ENCODE measurements at regions not wholly inside any gene's neighbourhood (a gene's known extent, or its start where the extent isn't known, plus 50 kb on each side); places are given as distances from the start of the nearest gene placed in this dataset.
"Not testable (repeated sequence)": the region's sequence is repeated elsewhere in the genome, so short reads cannot be mapped to it uniquely, and the experiment has no call there.

DNA sequence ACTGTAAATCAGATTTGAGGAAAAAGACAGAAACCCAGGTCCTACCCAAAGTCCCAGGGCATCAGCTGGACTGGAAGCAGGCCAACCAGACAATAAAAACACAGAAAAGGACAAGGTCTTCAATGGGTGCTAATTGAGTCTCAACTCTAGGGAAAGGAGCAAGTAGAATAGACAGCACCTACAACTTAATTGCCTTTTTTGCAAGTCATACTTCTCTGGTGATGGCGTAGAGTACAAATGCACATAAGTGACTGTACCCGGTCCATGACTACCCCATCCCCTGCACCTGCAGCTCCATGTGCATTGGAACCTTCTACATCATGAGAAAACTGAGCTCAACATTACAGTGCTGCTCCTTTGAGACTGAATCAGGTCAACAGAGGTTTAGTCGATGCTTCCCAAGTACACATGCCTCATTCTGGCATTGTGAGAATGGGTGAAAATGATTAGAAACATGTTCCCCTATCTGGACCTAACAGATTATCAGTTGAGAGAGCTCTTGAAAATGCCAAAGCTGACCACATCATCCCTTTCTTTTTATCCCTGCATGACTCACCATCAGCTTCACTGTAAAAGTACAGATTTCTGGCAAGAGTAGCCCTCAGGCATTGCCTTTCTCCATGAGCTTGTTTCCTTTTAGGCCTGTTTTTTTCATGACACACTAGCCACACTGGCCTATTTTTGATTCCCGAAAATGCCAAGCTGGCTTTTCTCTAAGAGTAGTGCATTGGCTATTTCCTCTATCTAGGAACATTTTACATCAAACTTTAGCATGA, 298.3 kb downstream of the HS3ST1 start:
- peak in 3 of 51 donors; percentile 2 to 3 (median 3) for DNase-seq

DNA sequence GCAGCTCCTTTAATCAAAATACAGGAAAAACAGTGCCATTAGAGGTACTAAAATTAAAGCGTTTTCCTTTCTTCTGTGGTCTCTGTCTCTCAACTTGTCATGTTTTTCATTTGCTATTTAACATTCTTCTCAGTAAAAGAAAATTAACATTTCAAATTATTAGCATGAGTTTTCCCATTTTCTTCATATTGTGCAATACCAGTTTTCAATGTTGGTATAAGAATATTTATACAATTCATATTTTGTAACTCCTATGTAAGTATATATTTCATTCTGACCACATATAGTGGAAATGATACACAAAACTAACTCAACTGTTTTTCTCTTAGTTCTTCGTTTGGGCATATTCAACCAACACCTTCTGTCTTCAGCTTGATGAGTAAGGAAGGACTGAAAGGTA, 308.3 kb downstream of the HS3ST1 start:
- no peak for DNase-seq

DNA sequence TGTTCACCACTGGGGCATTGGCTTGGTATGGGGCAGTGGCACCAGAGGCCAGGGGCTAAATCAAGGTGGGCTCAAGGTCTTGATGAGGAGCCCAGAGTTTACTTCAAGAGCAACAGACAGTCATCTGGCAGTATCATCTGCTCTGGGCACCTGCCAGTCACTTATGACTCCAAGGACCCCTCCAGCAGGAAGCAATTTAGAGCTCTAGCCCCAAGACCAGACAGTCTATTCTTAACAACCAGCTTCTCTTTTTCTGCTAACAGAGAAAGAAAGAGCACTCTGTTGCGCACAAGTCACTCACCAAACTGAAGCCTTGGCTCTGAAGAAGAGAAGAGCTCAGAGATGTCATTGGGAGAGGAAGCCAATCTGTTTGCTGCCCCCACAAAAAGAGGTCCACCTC, 309.2 kb downstream of the HS3ST1 start:
- no peak for DNase-seq

DNA sequence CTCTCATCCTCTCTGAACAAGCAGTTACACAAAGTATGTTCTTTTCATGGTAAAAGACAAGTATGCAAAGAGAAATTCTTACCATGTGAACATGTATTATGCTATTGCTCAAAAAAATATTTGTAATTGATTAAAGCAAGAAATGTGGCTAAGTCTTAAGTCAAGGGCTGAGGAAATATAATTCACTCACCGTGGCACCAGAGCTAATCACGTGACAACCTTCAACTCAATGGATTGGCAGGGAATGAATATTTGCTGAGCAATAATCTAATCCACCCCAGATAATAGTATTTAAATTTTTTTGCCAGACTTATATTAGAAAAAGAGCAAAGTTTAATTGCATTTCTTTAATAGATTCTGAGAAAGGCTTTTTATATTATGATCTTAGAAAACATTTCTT, 310.2 kb downstream of the HS3ST1 start:
- no peak for DNase-seq

DNA sequence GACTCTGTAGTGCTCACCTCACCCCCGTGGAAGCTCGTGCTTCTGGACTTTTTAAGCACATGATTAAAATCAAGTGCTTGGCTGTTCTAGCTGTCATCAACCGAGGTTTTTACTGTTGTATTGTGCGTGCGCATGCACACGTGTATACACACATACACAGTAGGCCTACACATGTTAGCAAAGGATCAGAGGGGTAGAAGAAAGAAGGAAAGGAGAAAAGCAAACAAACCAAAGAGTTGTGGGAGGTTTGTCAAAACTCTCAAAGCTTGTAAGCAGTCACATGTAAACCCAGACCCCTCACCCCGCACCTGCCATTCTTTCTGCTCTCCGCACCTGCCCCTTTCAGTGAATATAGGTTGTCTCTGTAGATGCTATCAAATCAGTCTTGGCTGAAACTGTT, 311.8 kb downstream of the HS3ST1 start:
- DNase-seq = no peak

DNA sequence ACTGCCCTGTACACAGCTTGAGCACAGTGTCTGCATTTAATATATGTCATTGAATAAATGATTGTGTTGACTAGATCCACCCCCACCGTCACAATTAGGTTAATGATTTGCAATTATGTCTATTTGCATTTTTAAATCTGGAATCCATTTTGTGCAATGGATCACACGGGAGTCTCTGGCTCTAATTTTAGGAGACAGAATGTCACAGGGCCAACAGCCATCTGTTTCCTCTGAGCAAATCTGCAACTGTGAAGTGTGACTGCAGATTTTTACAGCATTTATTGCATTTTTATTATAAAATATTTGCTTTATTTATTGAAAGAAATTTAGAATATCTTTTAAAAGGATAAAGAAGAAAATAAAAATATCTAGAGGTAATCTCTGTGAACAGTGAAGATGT, 316.8 kb downstream of the HS3ST1 start:
- DNase-seq = no peak

DNA sequence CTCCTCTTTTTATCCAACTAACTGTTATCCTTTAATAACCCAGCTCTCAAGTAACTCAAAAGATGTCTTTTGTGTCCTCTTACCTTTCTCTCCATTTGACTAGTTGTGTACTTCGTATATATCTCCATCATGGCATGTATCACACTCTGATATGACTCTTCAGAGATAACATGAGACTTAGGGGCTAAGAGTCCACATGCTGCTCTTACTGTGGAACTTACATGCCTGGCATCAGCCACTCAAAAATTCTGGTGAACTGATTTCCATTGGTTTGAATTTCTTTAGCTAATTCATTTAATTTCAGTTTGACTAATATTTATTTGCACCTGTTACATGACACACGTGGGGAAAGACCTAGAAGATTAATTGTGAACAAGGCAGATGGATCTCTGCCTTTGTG, 317.3 kb downstream of the HS3ST1 start:
- no peak for DNase-seq

DNA sequence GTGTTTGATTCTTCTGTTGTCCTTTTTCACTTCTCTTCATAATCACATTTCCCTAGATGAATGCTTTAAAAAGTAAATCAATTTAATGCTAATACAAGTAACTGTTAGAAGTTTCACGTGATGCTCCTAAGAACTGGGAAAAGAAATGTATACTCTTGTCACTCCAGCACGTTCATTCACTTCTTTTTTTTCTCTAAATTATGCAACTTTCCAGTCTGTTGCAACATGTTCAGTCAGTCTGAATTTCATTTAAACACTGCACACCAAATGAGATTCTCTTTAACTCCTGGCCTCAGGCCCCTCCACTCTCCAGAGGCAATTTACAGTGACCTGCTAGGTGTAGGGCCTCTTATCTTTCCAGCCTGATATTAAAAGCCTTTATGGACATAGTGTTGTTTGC, 321.9 kb downstream of the HS3ST1 start:
- no peak for DNase-seq

DNA sequence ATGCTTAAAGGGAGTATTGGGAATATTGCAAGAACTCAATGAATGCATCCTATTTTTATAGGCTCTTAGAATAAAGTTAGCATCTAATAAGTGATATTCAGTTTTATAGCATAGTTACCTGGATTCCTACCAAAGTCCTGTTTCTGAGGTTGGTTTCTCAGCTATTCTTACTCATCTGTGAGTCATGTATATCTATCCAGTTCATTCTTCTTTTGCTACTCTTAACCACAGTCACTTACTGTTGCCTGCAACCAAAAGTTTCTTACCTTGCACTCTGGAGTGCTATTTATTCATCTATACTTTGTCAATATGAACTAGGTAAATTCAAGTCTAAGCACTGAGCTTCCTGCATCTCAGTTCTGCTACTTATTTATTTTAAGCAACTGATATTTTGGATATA, 322.5 kb downstream of the HS3ST1 start:
- DNase-seq = no peak

DNA sequence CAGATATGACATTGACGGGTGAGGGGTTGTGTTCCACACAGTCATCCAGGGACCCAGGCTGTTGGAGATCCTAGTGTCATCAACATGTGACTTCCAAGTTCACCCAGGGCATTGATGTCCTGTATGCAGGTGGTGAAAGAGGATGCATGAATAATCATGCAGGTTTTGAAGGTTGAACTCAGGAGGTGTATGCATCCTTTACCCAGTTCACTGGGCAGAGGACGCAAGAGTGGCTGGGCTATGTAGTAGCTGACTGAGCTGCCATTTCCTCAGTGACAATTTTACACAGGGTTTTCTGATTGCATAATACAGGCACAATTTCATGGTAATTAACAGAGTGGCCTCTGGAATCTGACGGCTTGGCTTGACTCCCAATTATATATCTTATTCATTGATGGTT, 323.0 kb downstream of the HS3ST1 start:
- no peak for DNase-seq

DNA sequence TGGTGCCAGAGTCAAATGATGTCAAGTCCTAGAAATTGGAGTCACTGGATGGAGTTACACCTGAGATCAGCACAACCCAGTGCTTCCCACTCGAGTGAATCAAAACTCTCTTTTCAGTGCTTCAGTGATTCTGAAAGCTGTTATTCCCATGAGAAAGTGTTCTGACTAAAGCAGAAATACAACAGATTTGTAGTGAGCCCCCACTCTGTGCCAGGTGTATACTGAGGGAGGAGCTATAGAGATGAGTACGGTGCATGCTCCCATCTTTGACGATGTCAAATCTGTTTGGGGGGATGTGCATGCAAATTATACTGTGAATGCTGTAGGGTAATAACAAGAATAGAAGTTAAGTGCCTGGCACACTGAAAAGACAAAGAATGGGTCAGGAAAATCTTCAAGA, 330.2 kb downstream of the HS3ST1 start:
- no peak for DNase-seq

DNA sequence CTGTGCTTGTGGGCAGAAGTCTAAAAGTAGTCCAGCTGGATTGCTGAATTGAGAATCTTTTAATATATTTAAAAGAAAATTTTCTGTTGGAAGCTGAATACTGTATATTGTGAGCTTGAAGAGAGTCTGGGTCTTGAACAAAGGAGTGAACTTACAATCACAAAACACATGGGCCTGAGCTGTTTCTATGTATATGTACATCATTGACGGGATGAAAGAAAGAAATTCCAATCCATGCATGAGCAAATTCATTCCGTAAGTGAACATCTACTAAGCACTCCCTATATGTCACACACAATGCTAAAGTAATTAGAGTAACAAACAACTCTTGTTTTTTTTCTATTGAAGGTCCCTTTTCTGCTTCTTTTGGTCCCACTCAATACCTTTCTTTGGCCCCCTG, 331.0 kb downstream of the HS3ST1 start:
- DNase-seq = no peak

DNA sequence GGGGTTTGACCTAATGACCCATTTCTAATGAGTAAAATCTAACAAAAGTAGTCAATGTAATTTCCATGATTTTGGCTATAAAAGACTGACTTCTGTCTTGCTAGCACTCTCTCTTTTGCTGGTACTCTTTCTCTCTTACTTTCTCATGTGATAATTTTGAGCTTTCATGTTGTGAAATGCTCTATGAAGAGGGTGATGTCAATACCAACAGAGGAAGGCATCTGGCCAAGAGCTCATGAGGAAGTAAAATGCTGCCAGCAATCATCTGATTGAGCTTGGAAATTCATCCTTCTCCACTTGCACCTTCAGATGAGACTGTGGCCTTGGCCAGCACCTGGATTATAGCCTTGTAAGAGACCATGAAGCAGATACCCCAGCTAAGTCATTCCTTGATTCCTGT, 347.7 kb downstream of the HS3ST1 start:
- DNase-seq = no peak

DNA sequence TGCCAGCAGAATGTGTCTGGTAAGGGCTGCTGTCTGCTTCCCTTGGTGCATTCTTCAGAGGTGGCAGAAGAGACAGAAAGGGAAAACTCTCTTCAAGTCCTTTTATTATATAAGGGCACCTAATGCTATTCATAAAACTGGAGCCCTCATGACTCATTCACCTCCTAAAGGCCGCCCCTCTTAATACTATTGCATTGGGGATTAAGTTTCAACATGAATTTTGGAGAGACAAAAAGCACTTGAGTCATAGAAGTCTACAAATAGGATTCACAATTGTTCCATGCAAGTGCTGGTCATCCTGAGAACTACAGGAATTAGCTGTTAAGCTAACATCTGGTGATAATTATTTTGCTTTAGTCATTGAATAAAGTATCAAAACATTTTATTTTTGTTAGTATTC, 349.5 kb downstream of the HS3ST1 start:
- DNase-seq = no peak

DNA sequence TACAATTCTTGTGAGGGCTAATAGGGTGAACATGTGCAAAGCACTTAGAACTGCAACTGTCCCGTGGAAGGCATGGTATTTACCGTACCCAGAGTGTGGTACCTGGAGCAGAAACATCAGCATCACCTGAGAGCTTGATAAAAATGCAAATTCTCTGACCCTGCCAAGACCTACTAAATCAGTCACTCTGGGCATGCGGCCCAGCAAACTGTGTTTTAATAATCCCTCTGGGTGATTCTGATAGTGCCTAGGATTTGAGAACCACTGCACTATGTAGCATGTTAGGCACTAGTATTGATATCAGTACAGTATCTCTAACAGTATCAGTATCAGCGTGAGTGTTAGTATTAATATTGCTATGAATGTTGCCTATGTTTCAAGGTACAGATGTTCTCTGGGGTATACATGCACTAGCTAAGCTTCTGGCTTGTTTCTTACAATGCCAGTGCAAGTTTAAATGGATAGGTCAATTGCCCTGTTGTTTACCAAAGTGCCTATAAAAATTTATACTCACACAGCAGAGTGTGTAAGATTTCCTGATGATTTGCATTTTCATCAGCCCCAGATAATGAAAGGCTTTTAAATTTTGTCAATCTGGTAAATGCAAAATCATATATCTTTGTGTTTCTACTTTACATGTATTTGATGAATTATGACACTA, 354.0 kb downstream of the HS3ST1 start:
- no peak for DNase-seq

DNA sequence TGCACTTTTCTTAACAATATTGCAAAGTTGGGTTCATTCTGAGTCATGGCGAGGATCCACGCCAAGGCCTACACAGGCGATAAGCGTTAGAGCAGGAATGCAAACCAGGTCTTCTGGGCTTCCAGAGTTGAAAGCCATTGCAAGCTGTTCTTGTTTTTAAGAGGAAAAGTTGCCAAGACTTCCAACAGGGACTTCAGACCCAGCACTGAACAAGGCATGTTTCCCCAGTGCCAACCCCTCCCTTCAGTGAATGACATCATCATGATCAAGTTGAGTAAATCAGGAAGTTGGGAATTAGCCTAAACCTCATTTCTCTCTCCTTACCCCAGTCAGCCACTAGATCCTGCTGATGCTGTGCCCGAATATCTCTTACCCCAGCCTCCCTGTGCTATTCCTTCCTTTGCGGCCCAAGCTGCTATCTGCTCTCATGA, 355.1 kb downstream of the HS3ST1 start:
- DNase-seq = no peak

DNA sequence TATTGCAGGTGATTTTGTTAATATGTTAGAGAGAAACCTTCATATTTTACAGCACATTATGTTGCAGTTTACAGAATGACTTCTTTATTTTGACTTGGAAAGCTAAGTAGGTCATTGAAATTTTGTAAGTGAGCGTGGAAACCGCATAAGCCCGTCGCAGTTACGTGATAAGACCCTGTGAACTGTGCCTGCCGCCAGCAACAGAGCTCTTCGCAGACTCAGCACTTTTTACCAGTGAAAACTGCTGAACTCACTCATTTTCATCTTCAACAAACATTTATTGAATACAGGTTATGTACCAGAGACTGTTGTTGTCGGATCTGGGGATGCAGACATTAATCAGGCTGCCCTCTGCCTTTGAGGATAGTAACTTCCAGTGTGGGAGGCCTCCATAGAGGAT, 355.7 kb downstream of the HS3ST1 start:
- no peak for DNase-seq

DNA sequence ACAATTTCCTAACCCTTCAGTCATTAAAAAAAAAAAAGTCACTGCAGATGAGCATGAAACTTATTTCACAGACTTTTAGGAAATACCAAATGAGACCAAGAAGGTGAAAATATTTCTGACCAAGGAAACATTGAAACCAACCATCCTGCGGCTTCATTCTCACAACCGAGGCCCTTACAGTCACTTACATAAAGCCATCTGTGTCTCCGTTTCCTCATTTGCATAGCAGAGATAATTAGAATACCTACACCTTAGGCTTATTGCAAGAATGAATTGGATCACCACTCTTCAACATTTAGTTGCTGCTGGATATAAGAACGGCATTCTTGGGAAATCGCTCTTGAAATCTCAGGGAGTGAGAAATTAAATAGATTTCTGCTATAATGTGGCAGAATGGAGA, 356.2 kb downstream of the HS3ST1 start:
- DNase-seq = no peak

DNA sequence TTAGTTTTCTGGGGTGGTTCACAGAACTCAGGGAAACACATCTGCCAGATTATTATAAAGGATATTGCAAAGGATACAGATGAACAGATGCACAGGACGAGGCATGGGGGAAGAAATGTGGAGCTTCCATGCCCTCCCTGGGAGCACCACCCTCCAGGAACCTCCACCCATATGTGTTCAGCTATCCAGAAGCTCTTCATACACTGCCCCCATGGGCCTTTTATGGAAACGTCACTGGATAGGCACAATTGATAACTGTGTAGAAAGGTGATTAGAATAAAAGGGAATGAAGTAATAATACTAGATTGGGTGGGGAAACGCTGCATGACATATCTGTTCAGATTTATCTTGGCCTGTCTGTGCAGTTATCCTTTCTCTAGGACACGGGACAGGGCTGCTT, 357.9 kb downstream of the HS3ST1 start:
- DNase-seq = no peak

DNA sequence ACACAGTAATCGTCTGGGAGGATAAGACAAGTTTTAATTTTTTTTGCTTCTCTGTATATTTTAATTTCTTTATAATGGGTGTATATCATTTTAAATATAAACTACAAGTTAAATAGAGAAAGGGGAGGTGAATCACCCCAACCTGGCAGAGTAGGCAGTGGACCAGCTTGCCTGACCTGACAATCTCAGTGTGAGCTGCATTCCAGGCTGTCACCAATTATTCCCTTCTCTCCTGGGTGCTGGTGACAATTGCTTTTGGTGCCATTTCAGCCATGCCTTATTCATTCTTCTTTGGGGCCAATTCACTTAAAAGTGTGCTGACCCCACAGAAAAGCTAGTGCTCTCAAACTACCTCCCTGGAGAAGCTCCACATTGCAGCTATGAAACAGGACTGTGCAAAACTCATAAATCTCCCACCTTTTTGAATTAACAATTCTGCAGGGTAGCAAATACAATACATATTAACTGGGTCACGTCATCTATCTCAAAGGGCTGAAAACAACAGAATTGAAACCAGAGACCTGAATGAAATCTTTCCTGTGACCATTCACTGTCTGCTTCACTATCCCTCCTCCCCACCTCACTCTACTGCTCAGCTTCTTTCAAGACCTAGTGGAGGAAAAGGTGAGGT, 359.0 kb downstream of the HS3ST1 start:
- DNase-seq = no peak

DNA sequence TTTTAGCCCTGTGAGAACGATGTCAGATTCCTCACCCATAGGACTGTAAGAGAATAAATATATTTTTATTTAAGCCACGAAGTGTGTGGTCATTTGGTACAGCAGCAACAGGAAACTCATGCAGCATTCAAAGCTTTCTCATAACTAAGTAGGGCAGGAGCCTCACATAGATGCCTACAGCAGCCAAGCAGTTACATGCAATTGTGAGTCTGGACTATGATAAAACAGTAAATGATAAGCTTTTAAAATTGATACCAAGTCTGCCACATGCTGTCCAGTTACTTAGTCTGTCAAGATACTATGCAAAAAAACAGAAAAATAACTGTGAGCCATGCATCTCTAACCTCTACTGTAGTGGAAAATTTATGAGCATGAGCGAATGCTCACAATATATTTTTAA, 359.6 kb downstream of the HS3ST1 start:
- no peak for DNase-seq

DNA sequence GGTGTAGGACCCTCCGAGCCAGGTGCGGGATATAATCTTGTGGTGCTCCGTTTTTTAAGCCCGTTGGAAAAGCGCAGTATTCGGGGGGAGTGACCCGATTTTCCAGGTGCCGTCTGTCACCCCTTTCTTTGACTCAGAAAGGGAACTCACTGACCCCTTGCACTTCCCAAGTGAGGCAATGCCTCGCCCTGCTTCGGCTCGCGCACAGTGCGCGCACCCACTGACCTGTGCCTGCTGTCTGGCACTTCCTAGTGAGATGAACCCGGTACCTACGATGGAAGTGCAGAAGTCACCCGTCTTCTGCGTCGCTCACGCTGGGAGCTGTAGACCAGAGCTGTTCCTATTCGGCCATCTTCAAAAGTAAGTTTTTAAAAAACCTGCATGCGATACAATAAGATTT, 362.1 kb downstream of the HS3ST1 start:
- not testable (repeated sequence) for DNase-seq

DNA sequence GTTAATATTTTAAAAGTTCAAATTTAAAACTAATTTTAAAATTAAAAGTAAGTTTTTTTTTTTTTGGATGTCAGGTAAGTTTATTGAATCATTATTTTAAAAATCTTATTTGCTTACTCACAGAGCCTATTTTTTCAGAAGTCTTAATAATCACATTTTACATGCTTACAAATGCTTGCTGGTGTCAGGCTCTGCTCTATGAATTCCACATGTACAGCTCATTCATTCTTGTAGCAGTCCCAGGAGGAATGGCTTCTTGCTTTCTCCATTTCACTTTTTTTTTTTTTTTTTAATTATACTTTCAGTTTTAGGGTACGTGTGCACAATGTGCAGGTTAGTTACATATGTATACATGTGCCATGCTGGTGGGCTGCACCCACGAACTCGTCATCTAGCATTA, 368.1 kb downstream of the HS3ST1 start:
- DNase-seq = not testable (repeated sequence)

Measured in hypothalamus (tissue), 51 donors.